ENCODE measurements at regions not wholly inside any gene's neighbourhood (a gene's known extent, or its start where the extent isn't known, plus 50 kb on each side); places are given as distances from the start of the nearest gene placed in this dataset.

- no peak for TF ChIP-seq CTCF (IDR thresholded peaks at IDR 0.05; ENCODE audit: low read depth, low read length)
- H3K4me3 ChIP-seq (ENCODE audit: low read depth, low read length): no peak overlapping the region
Measured at GRCh38 chr5:88092358-88092757, 176.3 kb downstream of the TMEM161B start.

- TF ChIP-seq CTCF (IDR thresholded peaks at IDR 0.05; ENCODE audit: low read depth, low read length): no peak
- no peak overlapping the region for H3K4me3 ChIP-seq (ENCODE audit: low read depth, low read length)
Measured at GRCh38 chr5:88090506-88090905, 178.1 kb downstream of the TMEM161B start.

GRCh38 chr5:88089719-88090390 is 178.8 kb downstream of the TMEM161B start:
- no peak for TF ChIP-seq CTCF (IDR thresholded peaks at IDR 0.05; ENCODE audit: low read depth, low read length)
- H3K4me3 ChIP-seq (ENCODE audit: low read depth, low read length): no peak overlapping the region

GRCh38 chr5:88085462-88085861 is 183.2 kb downstream of the TMEM161B start:
- no peak for TF ChIP-seq CTCF (IDR thresholded peaks at IDR 0.05; ENCODE audit: low read depth, low read length)
- H3K4me3 ChIP-seq (ENCODE audit: low read depth, low read length): no peak overlapping the region

- TF ChIP-seq CTCF (IDR thresholded peaks at IDR 0.05; ENCODE audit: low read depth, low read length): no peak
- H3K4me3 ChIP-seq (ENCODE audit: low read depth, low read length): no peak overlapping the region
Measured at GRCh38 chr5:88081877-88082276, 186.8 kb downstream of the TMEM161B start.

- no peak for TF ChIP-seq CTCF (IDR thresholded peaks at IDR 0.05; ENCODE audit: low read depth, low read length)
- H3K4me3 ChIP-seq (ENCODE audit: low read depth, low read length): no peak overlapping the region
Measured at GRCh38 chr5:88063813-88064212, 204.8 kb downstream of the TMEM161B start.

GRCh38 chr5:88060194-88060593 is 208.5 kb downstream of the TMEM161B start:
- no peak for TF ChIP-seq CTCF (IDR thresholded peaks at IDR 0.05; ENCODE audit: low read depth, low read length)
- no peak overlapping the region for H3K4me3 ChIP-seq (ENCODE audit: low read depth, low read length)
